ENCODE measurements at regions not wholly inside any gene's neighbourhood (a gene's known extent, or its start where the extent isn't known, plus 50 kb on each side); places are given as distances from the start of the nearest gene placed in this dataset.

GRCh38 chr20:58016779-58017178 is 211.7 kb downstream of the ANKRD60 start:
- H3K36me3 ChIP-seq, result no peaks in the 10 kb centered on the region
- TF ChIP-seq, protein P1, sequence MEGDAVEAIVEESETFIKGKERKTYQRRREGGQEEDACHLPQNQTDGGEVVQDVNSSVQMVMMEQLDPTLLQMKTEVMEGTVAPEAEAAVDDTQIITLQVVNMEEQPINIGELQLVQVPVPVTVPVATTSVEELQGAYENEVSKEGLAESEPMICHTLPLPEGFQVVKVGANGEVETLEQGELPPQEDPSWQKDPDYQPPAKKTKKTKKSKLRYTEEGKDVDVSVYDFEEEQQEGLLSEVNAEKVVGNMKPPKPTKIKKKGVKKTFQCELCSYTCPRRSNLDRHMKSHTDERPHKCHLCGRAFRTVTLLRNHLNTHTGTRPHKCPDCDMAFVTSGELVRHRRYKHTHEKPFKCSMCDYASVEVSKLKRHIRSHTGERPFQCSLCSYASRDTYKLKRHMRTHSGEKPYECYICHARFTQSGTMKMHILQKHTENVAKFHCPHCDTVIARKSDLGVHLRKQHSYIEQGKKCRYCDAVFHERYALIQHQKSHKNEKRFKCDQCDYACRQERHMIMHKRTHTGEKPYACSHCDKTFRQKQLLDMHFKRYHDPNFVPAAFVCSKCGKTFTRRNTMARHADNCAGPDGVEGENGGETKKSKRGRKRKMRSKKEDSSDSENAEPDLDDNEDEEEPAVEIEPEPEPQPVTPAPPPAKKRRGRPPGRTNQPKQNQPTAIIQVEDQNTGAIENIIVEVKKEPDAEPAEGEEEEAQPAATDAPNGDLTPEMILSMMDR (IDR thresholded peaks at IDR 0.05), result no peak
- H3K27me3 ChIP-seq (ENCODE audit: low read depth), result no peaks in the 10 kb centered on the region
- no peak overlapping the region for H3K4me3 ChIP-seq
- DNase-seq (no peak), ATAC-seq (no peak)
- intact Hi-C loops (cut with DNase I), result no loop called here
- no peak overlapping the region for H3K27ac ChIP-seq
- peaks cover 16% of the 10 kb centered on the region for H3K4me1 ChIP-seq
- H3K9me3 ChIP-seq, result no peaks in the 10 kb centered on the region

DNA sequence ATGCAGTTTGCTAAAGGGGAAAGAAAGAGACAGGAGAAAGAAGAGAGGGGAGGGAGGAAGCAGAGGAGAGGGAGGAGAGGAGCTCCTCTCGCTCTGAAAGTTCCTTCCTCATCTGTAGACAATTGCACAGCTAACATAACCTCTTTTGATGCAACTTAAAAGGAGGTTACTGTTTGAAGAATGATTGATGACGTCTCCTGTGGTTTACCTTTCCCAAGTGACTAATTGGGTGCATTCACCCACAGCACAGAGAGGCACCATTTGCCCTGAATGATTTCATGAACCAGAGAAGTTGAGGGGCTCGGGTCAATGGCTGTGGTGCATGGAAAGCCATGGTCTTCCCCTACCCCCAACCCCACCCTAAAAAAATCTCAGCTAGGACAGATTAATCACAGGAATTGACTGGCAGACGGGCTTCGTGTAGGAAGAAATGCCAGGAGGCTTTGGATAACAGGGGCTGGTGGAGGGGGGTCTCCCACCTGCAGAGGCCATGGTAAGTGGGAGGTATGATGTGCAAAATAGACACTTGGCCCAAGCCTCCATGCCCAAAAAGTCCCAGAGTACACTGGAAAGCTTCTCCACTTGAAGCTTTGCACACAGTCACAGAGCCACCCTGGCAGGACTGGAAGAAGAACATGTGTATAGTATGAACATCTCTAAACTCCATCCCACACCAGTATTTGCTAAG is 213.7 kb downstream of the ANKRD60 start:
- intact Hi-C loops (cut with DNase I), result no loop called here
- H3K4me1 ChIP-seq, result peaks cover 4% of the 10 kb centered on the region
- H3K4me3 ChIP-seq, result no peak overlapping the region
- H3K27me3 ChIP-seq (ENCODE audit: low read depth), result peaks cover 8% of the 10 kb centered on the region
- H3K9me3 ChIP-seq, result no peaks in the 10 kb centered on the region
- no peak overlapping the region for H3K27ac ChIP-seq
- H3K36me3 ChIP-seq, result no peaks in the 10 kb centered on the region
- TF ChIP-seq, protein P1 (IDR thresholded peaks at IDR 0.05), result no peak
- ATAC-seq (no peak), DNase-seq (no peak)

- H3K4me1 ChIP-seq, result no peaks in the 10 kb centered on the region
- H3K4me3 ChIP-seq, result no peak overlapping the region
- ATAC-seq (no peak), DNase-seq (peak; percentile 16)
- no peaks in the 10 kb centered on the region for H3K36me3 ChIP-seq
- intact Hi-C loops (cut with DNase I), result no loop called here
- H3K27me3 ChIP-seq (ENCODE audit: low read depth), result peaks cover 8% of the 10 kb centered on the region
- TF ChIP-seq, protein P1 (IDR thresholded peaks at IDR 0.05), result no peak
- no peaks in the 10 kb centered on the region for H3K9me3 ChIP-seq
- H3K27ac ChIP-seq, result no peak overlapping the region
These were observed 215.5 kb downstream of the ANKRD60 start for GRCh38 chr20:58012731-58013510.

- Histone ChIP-seq H3K9me3 (no peaks in the 10 kb centered on the region), H3K4me3 (no peak overlapping the region), H3K36me3 (no peaks in the 10 kb centered on the region), H3K27me3 (ENCODE audit: low read depth) (peaks cover 8% of the 10 kb centered on the region), H3K27ac (no peak overlapping the region), H3K4me1 (no peaks in the 10 kb centered on the region)
- TF ChIP-seq, protein P1 (IDR thresholded peaks at IDR 0.05), result no peak
- DNase-seq, result no peak
- intact Hi-C loops (cut with DNase I), result no loop called here
- ATAC-seq, result no peak
These were observed 216.4 kb downstream of the ANKRD60 start for GRCh38 chr20:58011947-58012610.

DNA sequence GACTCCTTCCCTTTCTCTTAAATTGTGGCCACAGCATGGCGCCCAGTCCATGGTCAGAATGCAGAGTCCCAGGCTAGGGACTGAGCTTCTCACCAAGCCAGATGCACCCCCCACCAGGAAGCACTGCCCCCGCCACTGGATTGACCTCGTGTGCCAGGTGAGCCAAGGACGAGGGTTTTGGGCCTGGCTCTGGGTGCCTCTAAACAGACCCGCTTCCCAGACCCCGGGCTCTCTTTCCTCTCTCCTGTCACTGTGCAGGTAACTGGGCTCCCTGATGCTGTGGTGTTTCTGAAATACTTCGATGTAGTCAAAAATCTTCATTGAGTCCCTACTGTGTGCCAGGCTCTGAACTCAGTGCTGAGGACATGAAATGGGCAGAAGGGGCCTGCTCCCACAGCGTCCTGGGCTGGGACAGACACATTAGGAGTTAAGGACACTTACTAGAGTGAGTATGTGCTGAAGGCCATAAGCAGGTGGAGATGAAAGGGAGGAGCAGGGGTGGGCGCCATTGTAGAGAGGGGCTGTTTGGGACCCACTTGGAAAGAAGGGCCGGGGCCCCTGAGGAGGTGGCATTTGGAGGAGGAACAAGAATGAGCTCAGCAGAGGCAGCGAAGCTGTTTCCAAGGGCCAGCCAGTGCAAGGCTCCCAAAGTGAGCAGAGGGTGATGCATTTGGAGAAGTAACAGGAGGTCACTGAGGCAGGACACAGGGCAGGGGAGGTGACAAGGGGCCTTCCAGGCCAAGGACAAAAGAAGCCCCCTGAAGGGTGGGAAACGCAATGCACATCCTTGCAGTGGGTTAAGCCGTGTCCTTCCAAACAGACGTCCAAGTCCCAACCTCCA is 217.1 kb downstream of the ANKRD60 start:
- DNase-seq, result peak; percentile 21
- Histone ChIP-seq H3K4me3 (no peak overlapping the region), H3K36me3 (no peaks in the 10 kb centered on the region), H3K4me1 (no peaks in the 10 kb centered on the region), H3K27ac (no peak overlapping the region), H3K9me3 (no peaks in the 10 kb centered on the region), H3K27me3 (ENCODE audit: low read depth) (peaks cover 8% of the 10 kb centered on the region)
- intact Hi-C loops (cut with DNase I), result no loop called here
- ATAC-seq, result no peak
- TF ChIP-seq, protein P1 (IDR thresholded peaks at IDR 0.05), result no peak
